ENCODE measurements at regions not wholly inside any gene's neighbourhood (a gene's known extent, or its start where the extent isn't known, plus 50 kb on each side); places are given as distances from the start of the nearest gene placed in this dataset.

DNA sequence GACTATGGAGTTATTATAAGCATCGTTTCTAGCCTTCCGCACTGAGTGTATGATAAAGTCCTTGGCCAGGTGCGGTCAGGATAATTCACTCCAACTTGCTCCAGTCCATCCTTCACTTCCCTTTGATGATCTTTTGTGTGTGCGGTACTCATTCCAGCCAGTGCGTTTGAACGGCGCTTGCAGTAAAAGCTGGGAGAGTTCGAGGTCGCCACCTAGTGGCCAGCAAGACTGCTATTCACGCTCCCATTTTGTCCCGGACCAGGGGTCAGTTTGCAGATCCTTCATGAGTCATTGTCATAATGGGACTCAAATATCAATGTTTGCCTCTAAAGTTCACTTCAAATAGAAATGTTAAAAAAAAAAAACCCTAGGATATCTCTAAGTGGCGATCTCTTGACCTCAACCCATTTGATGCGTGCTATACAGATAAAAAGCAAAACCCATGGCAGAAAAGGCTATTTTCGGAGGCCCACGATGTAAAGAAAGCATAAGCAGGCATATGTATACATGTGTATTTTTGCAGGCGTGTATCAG lies 417.1 kb downstream of the TMEM114 start:
- TF ChIP-seq, protein P1, sequence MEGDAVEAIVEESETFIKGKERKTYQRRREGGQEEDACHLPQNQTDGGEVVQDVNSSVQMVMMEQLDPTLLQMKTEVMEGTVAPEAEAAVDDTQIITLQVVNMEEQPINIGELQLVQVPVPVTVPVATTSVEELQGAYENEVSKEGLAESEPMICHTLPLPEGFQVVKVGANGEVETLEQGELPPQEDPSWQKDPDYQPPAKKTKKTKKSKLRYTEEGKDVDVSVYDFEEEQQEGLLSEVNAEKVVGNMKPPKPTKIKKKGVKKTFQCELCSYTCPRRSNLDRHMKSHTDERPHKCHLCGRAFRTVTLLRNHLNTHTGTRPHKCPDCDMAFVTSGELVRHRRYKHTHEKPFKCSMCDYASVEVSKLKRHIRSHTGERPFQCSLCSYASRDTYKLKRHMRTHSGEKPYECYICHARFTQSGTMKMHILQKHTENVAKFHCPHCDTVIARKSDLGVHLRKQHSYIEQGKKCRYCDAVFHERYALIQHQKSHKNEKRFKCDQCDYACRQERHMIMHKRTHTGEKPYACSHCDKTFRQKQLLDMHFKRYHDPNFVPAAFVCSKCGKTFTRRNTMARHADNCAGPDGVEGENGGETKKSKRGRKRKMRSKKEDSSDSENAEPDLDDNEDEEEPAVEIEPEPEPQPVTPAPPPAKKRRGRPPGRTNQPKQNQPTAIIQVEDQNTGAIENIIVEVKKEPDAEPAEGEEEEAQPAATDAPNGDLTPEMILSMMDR (tag by site-specific recombination; IDR thresholded peaks at IDR 0.05) = peak; percentile 60; the same call in 1 of the 2 replicates
- TF ChIP-seq RBAK (tag by site-specific recombination; IDR thresholded peaks at IDR 0.05) = no peak
- no peak for TF ChIP-seq ZNF629 (tag by site-specific recombination; IDR thresholded peaks at IDR 0.05)
- no peak for TF ChIP-seq ZNF138 (tag by site-specific recombination; IDR thresholded peaks at IDR 0.05; ENCODE audit: borderline replicate concordance)
- no peak for TF ChIP-seq MZF1 (tag by site-specific recombination; IDR thresholded peaks at IDR 0.05; ENCODE audit: borderline replicate concordance)
- no peak for TF ChIP-seq ZNF211 (tag by site-specific recombination; IDR thresholded peaks at IDR 0.05; ENCODE audit: low read depth)
- TF ChIP-seq, protein P2, sequence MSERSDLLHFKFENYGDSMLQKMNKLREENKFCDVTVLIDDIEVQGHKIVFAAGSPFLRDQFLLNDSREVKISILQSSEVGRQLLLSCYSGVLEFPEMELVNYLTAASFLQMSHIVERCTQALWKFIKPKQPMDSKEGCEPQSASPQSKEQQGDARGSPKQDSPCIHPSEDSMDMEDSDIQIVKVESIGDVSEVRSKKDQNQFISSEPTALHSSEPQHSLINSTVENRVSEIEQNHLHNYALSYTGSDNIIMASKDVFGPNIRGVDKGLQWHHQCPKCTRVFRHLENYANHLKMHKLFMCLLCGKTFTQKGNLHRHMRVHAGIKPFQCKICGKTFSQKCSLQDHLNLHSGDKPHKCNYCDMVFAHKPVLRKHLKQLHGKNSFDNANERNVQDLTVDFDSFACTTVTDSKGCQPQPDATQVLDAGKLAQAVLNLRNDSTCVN (tag by site-specific recombination; optimal IDR thresholded peaks at IDR 0.05) = no peak
- TF ChIP-seq ZNF660 (tag by site-specific recombination; IDR thresholded peaks at IDR 0.05) = 0 out of 2 replicates have a peak, but pooled peaks have one; percentile 47
- no peak for TF ChIP-seq SCRT1 (tag by site-specific recombination; IDR thresholded peaks at IDR 0.05; ENCODE audit: borderline replicate concordance)
